Stimulated activated CD4-positive, alpha-beta T cell treated with anti-CD3 and anti-CD28 coated beads, Interleukin-12 subunit alpha, Interleukin-12 subunit beta, amount 100 ng/mL, for 4 hours (primary cell): ENCODE measurements at regions not wholly inside any gene's neighbourhood (a gene's known extent, or its start where the extent isn't known, plus 50 kb on each side); places are given as distances from the start of the nearest gene placed in this dataset.

ENCODE experiments used
- DNase-seq: peaks from one replicate; pipeline ENCODE4 v3.0.0-alpha.2; 2020

GRCh38 chr2:240227538-240228428 lies 87.3 kb upstream of the OTOS start:
- DNase-seq, result no peak

- DNase-seq, result no peak
Observed at GRCh38 chr2:240229005-240229404, 88.5 kb upstream of the OTOS start.

- DNase-seq, result no peak
Observed at GRCh38 chr2:240229603-240230235, 89.3 kb upstream of the OTOS start.

GRCh38 chr2:240230291-240230931 lies 90.0 kb upstream of the OTOS start:
- DNase-seq, result no peak

GRCh38 chr2:240231838-240232244 lies 91.4 kb upstream of the OTOS start:
- no peak for DNase-seq

GRCh38 chr2:240232264-240232915 lies 91.9 kb upstream of the OTOS start:
- no peak for DNase-seq

GRCh38 chr2:240232961-240233884 lies 92.8 kb upstream of the OTOS start:
- peak; percentile 71 for DNase-seq

GRCh38 chr2:240233885-240234502 lies 93.5 kb upstream of the OTOS start:
- DNase-seq, result no peak

GRCh38 chr2:240234503-240234951 lies 94.1 kb upstream of the OTOS start:
- no peak for DNase-seq

- no peak for DNase-seq
Observed at GRCh38 chr2:240235149-240235803, 94.8 kb upstream of the OTOS start.

- DNase-seq, result no peak
Observed at GRCh38 chr2:240235811-240236210, 95.4 kb upstream of the OTOS start.

GRCh38 chr2:240236217-240237111 lies 96.0 kb upstream of the OTOS start:
- no peak for DNase-seq

- DNase-seq, result no peak
Observed at GRCh38 chr2:240237609-240238174, 97.2 kb upstream of the OTOS start.

GRCh38 chr2:240238201-240238600 lies 97.7 kb upstream of the OTOS start:
- no peak for DNase-seq

- no peak for DNase-seq
Observed at GRCh38 chr2:240238786-240239185, 98.3 kb upstream of the OTOS start.

- no peak for DNase-seq
Observed at GRCh38 chr2:240239325-240239724, 98.9 kb upstream of the OTOS start.

- DNase-seq, result no peak
Observed at GRCh38 chr2:240240017-240240734, 99.7 kb upstream of the OTOS start.

- no peak for DNase-seq
Observed at GRCh38 chr2:240240781-240241180, 100.3 kb upstream of the OTOS start.

GRCh38 chr2:240241572-240241971 lies 101.1 kb upstream of the OTOS start:
- DNase-seq, result no peak
